Adipocyte (in vitro differentiated cells): ENCODE measurements at regions not wholly inside any gene's neighbourhood (a gene's known extent, or its start where the extent isn't known, plus 50 kb on each side); places are given as distances from the start of the nearest gene placed in this dataset.
A peak's percentile ranks its signal among the peaks of the same experiment; 100 is the strongest.

Experiments used
- DNase-seq: peaks from one replicate; pipeline ENCODE4 v3.0.0-alpha.2; 2015; ENCODE audit warnings: low read depth
- H3K27me3 ChIP-seq: replicated peaks from 2 replicates; pipeline ENCODE4 v1.7.0; 2013; ENCODE audit warnings: mild to moderate bottlenecking, low read length, moderate library complexity; ENCODE audit not compliant: control insufficient read depth, insufficient read depth
- H3K36me3 ChIP-seq: 2 replicates; pipeline ENCODE4 v1.7.0; 2013; ENCODE audit warnings: low read length, mild to moderate bottlenecking, moderate library complexity; ENCODE audit not compliant: control insufficient read depth, insufficient read depth, severe bottlenecking
- H3K4me1 ChIP-seq: 2 replicates; pipeline ENCODE4 v1.7.0; 2013; ENCODE audit warnings: mild to moderate bottlenecking, low read length, moderate library complexity; ENCODE audit not compliant: control insufficient read depth, insufficient read depth
- H3K4me3 ChIP-seq: 2 replicates; pipeline ENCODE4 v1.7.0; 2013; ENCODE audit warnings: mild to moderate bottlenecking, low read length, moderate library complexity
- H3K9ac ChIP-seq: 2 replicates; pipeline ENCODE4 v1.7.0; 2013; ENCODE audit warnings: mild to moderate bottlenecking, low read length, moderate library complexity
- H3K9me3 ChIP-seq: 2 replicates; pipeline ENCODE4 v1.7.0; 2013; ENCODE audit warnings: mild to moderate bottlenecking, low read length, moderate library complexity; ENCODE audit not compliant: control insufficient read depth

DNA sequence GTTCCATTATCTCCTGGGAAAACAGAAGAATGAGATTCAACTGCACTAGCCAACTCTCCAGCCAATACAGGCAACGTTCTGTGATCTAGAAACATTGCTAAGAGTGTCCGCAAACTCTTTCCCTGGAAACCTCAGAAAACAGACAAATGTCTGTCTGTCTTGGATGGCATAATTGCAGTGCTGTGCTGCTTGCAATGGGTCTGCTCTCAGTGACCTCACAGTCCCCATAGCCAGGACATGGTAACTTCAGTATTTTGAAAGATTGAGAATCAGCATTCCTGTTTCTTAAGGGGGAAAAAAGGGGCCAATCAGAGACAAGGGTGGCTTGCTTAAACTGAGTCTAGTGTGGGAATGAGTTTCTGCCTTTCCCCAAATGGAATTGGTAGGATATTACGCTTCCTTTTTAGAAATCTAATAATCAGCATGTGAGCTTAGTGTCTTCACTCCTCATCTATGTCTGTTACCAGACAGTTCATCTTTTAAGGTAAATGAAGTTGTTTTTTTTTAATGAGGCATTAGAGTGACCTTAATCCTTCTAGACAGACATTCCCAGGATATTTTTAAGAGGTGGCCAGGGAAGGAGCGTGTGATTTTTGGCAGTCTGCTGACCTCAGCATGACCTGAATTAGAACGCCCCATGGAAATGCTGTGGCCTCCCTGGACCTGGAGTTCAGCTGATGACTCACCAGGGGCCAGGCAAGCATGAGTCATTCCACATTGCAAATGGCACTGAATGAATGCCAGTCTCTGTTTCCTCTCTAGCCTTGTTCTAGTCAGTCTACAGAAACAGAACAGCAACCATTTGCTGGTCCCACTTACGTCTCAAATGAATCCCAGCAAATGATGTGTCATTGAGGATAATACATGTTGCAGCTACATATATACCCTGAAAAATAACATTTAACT, 210.2 kb upstream of the ACTBL2 start:
- peak overlapping the region; percentile 52 for H3K9ac ChIP-seq
- no peaks in the 10 kb centered on the region for H3K36me3 ChIP-seq
- peak; percentile 90 for DNase-seq
- no peaks in the 10 kb centered on the region for H3K27me3 ChIP-seq
- H3K9me3 ChIP-seq: no peaks in the 10 kb centered on the region
- H3K4me3 ChIP-seq: peak overlapping the region; percentile 71
- H3K4me1 ChIP-seq: peaks cover 57% of the 10 kb centered on the region

DNA sequence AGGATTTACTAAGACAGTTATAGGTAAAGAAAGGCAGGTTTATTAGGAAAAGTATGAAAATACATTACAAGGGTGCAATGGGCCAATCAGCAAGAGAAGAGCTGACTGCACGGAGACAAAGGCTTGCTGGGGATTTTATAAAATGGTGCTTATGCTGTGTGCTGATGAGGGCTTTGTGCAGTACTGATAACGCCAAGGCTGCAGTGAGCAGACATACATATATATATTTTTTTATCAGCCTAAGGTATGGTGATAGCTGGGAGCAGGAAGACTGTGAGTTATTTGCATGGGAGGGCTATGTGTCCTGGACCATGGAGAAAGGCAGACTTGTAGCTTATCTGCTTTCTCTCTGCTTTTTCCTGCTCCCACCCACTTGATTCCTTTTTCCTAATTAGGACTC, 208.1 kb upstream of the ACTBL2 start:
- no peaks in the 10 kb centered on the region for H3K9me3 ChIP-seq
- DNase-seq: no peak
- H3K4me3 ChIP-seq: no peak overlapping the region
- no peak overlapping the region for H3K9ac ChIP-seq
- no peaks in the 10 kb centered on the region for H3K27me3 ChIP-seq
- H3K36me3 ChIP-seq: no peaks in the 10 kb centered on the region
- peaks cover 36% of the 10 kb centered on the region for H3K4me1 ChIP-seq

DNA sequence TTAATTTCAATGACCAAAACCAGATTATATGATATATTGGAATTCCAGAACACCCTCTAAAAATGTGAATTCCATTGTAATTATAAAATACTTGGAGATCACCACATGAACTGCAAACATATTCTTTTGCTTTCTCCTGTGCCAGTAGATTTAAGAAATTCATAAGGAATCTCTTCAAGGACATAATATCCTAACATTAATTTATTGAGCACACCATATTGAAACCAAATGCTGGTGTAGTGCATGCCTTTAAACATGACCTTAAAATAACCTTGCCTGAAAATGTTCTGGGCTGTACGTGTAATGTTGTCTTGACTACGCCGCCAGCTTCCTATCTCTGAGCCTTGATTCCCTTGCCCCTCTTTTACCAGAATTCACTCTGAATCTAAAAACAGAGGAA, 205.0 kb upstream of the ACTBL2 start:
- Histone ChIP-seq H3K4me3 (no peak overlapping the region), H3K36me3 (no peaks in the 10 kb centered on the region), H3K4me1 (peaks cover 13% of the 10 kb centered on the region), H3K9me3 (no peaks in the 10 kb centered on the region), H3K9ac (no peak overlapping the region), H3K27me3 (no peaks in the 10 kb centered on the region)
- DNase-seq: peak; percentile 10

DNA sequence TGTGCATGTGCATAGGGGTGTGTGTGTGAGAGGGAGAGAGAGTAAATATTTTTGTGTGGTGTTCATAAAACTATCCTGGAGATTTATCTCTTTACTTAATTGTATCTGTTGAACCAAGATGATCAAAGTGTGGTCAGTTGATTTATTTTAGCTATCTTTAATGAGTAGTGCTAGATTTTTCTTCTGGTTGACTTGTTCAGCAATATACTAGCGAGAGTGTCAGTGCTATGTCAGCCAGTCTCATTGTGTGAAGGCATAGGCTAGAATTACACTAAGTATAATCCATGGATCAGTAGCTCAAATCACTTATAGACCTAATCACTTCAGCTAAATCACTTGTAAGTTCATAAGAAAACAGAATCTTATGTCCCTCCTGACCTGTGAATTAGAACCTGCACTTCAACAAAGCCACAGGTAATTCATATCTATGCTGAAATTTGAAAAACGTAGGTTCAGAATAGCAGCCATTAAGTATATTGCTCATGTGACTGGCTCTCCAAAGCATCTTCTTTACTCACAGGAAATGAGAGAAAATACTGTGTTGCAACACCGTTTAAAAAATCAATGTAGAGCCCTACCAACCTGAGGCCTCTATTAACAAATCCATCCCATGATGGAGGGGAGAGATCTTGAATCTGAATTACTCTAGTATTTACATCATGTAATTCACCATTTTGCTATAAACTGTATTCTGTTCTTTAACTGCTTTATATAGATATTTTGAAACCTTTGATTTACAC, 203.1 kb upstream of the ACTBL2 start:
- Histone ChIP-seq H3K36me3 (no peaks in the 10 kb centered on the region), H3K4me1 (peaks cover 5% of the 10 kb centered on the region), H3K4me3 (no peak overlapping the region), H3K9ac (no peak overlapping the region), H3K27me3 (no peaks in the 10 kb centered on the region), H3K9me3 (no peaks in the 10 kb centered on the region)
- no peak for DNase-seq

DNA sequence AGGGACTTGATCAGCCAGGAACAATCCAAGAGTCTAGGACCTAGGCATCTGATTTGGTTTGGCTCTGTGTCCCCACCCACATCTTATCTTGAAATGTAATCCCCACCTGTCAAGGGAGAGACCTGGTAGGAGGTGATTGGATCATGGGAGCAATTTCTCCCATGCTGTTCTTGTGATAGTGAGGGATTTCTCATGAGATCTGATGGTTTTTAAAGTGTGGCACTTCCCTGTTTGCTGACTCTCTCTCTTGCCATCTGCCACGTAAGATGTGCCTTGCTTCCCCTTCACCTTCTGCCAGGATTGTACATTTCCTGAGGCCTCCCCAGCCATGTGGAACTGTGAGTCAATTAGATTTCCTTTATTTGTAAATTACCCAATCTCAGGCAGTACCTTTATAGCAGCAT, 201.7 kb upstream of the ACTBL2 start:
- H3K4me1 ChIP-seq: peaks cover 5% of the 10 kb centered on the region
- no peaks in the 10 kb centered on the region for H3K36me3 ChIP-seq
- H3K4me3 ChIP-seq: no peak overlapping the region
- no peaks in the 10 kb centered on the region for H3K9me3 ChIP-seq
- DNase-seq: no peak
- no peak overlapping the region for H3K9ac ChIP-seq
- H3K27me3 ChIP-seq: no peaks in the 10 kb centered on the region

DNA sequence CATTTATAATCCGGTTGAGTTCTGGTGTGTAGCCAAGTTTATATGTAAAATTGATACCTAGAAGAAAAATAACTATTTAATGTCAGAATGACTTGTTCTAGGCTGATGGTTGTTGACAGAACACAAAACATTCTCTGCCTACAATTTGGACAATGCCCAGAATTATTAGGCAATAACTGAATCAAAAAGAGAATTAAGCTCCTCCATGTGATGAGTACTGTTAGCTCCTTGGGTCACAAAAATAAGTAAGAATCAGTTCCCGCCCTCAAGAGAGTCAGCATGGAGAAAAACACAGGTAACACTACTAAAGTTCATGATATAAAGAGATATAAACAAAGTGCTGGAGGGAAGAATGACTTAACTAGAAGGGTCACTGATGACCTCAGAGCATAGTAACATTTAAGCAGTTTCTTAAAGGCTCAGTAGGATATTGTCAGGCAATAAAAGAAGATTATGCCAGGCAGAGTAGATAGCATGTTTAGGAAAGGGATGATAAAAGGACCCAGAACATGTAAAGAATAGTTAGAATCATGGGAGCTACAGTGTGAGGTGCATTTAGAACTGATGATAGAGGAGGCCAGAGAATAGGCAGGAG, 200.5 kb upstream of the ACTBL2 start:
- Histone ChIP-seq H3K4me1 (peaks cover 5% of the 10 kb centered on the region), H3K36me3 (no peaks in the 10 kb centered on the region), H3K4me3 (no peak overlapping the region), H3K9ac (no peak overlapping the region), H3K27me3 (no peaks in the 10 kb centered on the region), H3K9me3 (no peaks in the 10 kb centered on the region)
- peak; percentile 25 for DNase-seq

DNA sequence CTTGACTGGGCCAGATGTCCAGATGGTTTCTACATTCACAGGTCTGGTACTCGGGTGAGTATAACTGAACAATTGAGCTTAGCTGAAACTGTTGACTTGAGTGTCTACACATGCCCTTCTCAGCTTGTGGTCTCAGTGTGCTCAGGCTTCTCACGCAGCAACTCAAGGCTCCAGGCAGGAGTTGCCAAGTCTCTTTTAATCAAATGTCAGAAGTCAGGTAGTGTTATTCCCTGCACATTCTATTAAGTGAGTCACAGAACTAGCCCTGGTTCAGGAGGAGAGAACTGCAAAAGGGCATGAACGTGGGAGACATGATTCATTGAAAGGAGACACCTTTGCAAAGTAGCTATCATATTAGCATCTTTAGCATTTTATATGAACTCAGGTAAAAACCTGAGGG, 199.3 kb upstream of the ACTBL2 start:
- Histone ChIP-seq H3K4me3 (no peak overlapping the region), H3K4me1 (peaks cover 6% of the 10 kb centered on the region), H3K27me3 (no peaks in the 10 kb centered on the region), H3K9ac (no peak overlapping the region), H3K36me3 (no peaks in the 10 kb centered on the region), H3K9me3 (no peaks in the 10 kb centered on the region)
- no peak for DNase-seq

DNA sequence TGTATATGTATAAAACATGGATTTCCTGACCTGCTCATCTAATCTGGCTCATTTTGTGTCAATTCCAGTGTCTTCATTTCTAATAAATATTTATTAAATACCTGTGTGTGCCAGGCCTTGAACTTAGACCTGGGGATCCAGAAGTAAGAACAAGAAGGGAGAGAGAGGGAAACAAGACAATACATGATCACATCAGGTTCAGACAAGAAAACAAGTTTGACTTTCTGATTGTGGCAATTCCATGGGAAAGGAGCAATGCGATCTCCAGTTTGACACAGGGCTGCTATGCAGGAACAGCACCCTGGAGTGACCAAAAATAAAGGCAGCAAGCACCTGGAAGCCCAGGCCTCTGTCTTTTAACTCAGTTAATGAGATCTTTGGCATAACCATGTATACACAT, 198.1 kb upstream of the ACTBL2 start:
- peaks cover 9% of the 10 kb centered on the region for H3K4me1 ChIP-seq
- no peak overlapping the region for H3K9ac ChIP-seq
- H3K36me3 ChIP-seq: no peaks in the 10 kb centered on the region
- no peaks in the 10 kb centered on the region for H3K27me3 ChIP-seq
- H3K4me3 ChIP-seq: no peak overlapping the region
- DNase-seq: no peak
- H3K9me3 ChIP-seq: no peaks in the 10 kb centered on the region

DNA sequence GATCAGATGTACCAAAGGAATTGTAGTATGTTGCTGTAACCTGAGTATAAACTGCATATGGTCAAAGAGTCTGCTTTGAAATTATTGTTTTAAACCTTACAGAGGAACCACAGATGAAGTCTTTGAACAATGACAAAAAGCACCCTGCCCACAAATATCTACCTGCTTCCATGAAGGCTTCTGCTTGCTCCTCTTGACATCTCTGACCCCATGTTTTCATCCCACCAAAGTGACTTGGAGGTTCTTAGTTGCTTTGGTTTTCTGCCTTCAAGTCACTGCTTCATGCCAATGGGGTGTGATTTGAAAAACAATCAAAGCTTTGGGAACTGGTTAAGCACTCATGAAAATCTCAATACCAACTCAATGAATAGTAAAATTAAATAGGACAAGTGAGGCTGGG, 194.6 kb upstream of the ACTBL2 start:
- H3K36me3 ChIP-seq: no peaks in the 10 kb centered on the region
- no peak overlapping the region for H3K9ac ChIP-seq
- no peaks in the 10 kb centered on the region for H3K9me3 ChIP-seq
- peaks cover 4% of the 10 kb centered on the region for H3K4me1 ChIP-seq
- no peak overlapping the region for H3K4me3 ChIP-seq
- H3K27me3 ChIP-seq: no peaks in the 10 kb centered on the region
- no peak for DNase-seq

DNA sequence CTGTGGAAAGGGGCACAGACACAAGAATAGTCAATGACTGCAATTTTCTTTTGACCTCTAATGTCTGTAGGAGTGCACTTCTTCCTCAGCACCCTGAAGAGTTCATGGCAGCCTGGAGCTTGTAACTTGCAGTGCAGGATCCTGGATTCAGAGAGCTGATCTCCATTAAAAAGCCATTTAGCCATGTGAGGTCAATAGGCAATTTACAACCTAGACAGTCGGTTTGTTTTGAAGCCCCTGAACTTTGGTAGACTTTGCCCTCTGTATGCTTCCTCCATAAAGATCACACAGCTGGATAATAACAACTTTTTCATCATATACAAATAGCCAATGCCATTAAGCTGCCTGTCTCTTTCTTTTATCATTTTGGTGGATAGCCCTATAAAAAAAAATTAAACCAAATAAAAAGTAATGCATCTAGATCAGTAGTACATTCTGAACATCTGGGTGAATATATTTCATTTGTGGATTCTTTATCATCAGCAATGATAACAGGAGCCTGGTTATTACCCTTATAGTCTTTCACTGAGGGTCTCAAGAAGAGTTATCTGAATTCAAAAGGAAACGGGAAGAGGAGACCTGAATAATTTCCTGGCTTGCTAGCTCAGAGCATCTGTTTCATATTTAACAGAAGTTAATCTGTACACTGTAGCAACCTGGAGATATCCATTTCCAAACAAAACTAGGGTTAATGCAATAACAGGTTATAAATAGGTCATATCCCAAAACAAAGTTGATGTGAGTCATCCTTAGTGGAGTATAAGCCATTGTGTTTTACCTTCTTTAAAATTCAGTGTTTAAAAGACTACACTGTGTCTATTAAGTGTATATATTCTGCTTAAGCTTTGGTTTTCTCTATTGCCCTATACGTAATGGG, 193.8 kb upstream of the ACTBL2 start:
- DNase-seq: peak; percentile 21
- Histone ChIP-seq H3K4me1 (peaks cover 4% of the 10 kb centered on the region), H3K9ac (no peak overlapping the region), H3K36me3 (no peaks in the 10 kb centered on the region), H3K27me3 (no peaks in the 10 kb centered on the region), H3K4me3 (no peak overlapping the region), H3K9me3 (no peaks in the 10 kb centered on the region)
